H9 (cell line): ENCODE measurements at regions not wholly inside any gene's neighbourhood (a gene's known extent, or its start where the extent isn't known, plus 50 kb on each side); places are given as distances from the start of the nearest gene placed in this dataset.

Experiments used
- DNase-seq: peaks from one replicate; pipeline ENCODE4 v3.0.0-alpha.2; 2017
- H2AFZ ChIP-seq: one replicate; pipeline ENCODE4 v1.6.1; 2013; ENCODE audit warnings: mild to moderate bottlenecking, low read length, control low read depth, moderate library complexity
- H2AK5ac ChIP-seq: 2 replicates; pipeline ENCODE4 v1.6.1; 2013; ENCODE audit warnings: low read length, control low read depth, mixed read lengths; ENCODE audit not compliant: insufficient read length
- H2BK120ac ChIP-seq: one replicate; pipeline ENCODE4 v1.6.1; 2013; ENCODE audit warnings: low read depth, mild to moderate bottlenecking, low read length, control low read depth, inconsistent platforms; ENCODE audit not compliant: poor library complexity, severe bottlenecking
- H2BK12ac ChIP-seq: 2 replicates; pipeline ENCODE4 v1.6.1; 2013; ENCODE audit warnings: low read length, control low read depth, mixed read lengths, low read depth; ENCODE audit not compliant: insufficient read length
- H2BK15ac ChIP-seq: 2 replicates; pipeline ENCODE4 v1.6.1; 2013; ENCODE audit warnings: low read depth, low read length, control low read depth
- H2BK20ac ChIP-seq: one replicate; pipeline ENCODE4 v1.6.1; 2013; ENCODE audit warnings: low read depth, mild to moderate bottlenecking, low read length, control low read depth, inconsistent platforms; ENCODE audit not compliant: poor library complexity, severe bottlenecking
- H2BK5ac ChIP-seq: 2 replicates; pipeline ENCODE4 v1.6.1; 2013; ENCODE audit warnings: low read length, control low read depth, mixed read lengths; ENCODE audit not compliant: insufficient read length
- H3K14ac ChIP-seq: 2 replicates; pipeline ENCODE4 v1.6.1; 2013; ENCODE audit warnings: low read length, control low read depth; ENCODE audit not compliant: insufficient read depth
- H3K18ac ChIP-seq: 2 replicates; pipeline ENCODE4 v1.6.1; 2013; ENCODE audit warnings: low read depth, mild to moderate bottlenecking, mixed read lengths, low read length, control low read depth; ENCODE audit not compliant: insufficient read length
- H3K23ac ChIP-seq: 2 replicates; pipeline ENCODE4 v1.6.1; 2013; ENCODE audit warnings: low read length, control low read depth, mixed read lengths, low read depth; ENCODE audit not compliant: insufficient read length
- H3K23me2 ChIP-seq: 2 replicates; pipeline ENCODE4 v1.6.1; 2013; ENCODE audit warnings: low read depth, mild to moderate bottlenecking, mixed read lengths, low read length, control low read depth; ENCODE audit not compliant: insufficient read length, poor library complexity, severe bottlenecking
- H3K27ac ChIP-seq: 2 replicates; pipeline ENCODE4 v1.5.1; 2013; ENCODE audit warnings: low read length, control low read depth, mixed read lengths, low read depth; ENCODE audit not compliant: insufficient read length
- H3K27me3 ChIP-seq: 2 replicates; pipeline ENCODE4 v1.6.1; 2013; ENCODE audit warnings: low read length, control low read depth, inconsistent platforms; ENCODE audit not compliant: insufficient read depth
- H3K4ac ChIP-seq: 2 replicates; pipeline ENCODE4 v1.6.1; 2013; ENCODE audit warnings: low read depth, mild to moderate bottlenecking, control low read depth, inconsistent platforms, low read length, moderate library complexity
- H3K4me1 ChIP-seq: 2 replicates; pipeline ENCODE4 v1.6.1; 2013; ENCODE audit warnings: low read length, control low read depth, inconsistent platforms; ENCODE audit not compliant: insufficient read depth
- H3K4me2 ChIP-seq: 2 replicates; pipeline ENCODE4 v1.6.1; 2013; ENCODE audit warnings: low read length, control low read depth, mixed read lengths; ENCODE audit not compliant: insufficient read length, insufficient read depth
- H3K56ac ChIP-seq: 2 replicates; pipeline ENCODE4 v1.6.1; 2013; ENCODE audit warnings: low read depth, mild to moderate bottlenecking, mixed read lengths, low read length, control low read depth; ENCODE audit not compliant: insufficient read length
- H3K79me1 ChIP-seq: 2 replicates; pipeline ENCODE4 v1.6.1; 2013; ENCODE audit warnings: low read depth, mild to moderate bottlenecking, moderate library complexity, low read length, control low read depth, inconsistent platforms; ENCODE audit not compliant: insufficient read depth, poor library complexity, severe bottlenecking
- H3K79me2 ChIP-seq: 2 replicates; pipeline ENCODE4 v1.6.1; 2013; ENCODE audit warnings: low read length, control low read depth, inconsistent platforms; ENCODE audit not compliant: insufficient read depth
- H3K9ac ChIP-seq: 2 replicates; pipeline ENCODE4 v1.6.1; 2013; ENCODE audit warnings: low read length, control low read depth, mixed read lengths; ENCODE audit not compliant: insufficient read length; ENCODE audit errors: extremely low read depth
- H3K9me3 ChIP-seq: one replicate; pipeline ENCODE4 v1.6.1; 2013; ENCODE audit warnings: low read depth, low read length, inconsistent platforms; ENCODE audit not compliant: control insufficient read depth
- H3T11ph ChIP-seq: one replicate; pipeline ENCODE4 v1.6.1; 2013; ENCODE audit warnings: mild to moderate bottlenecking, low read length, control low read depth, inconsistent platforms
- H4K20me1 ChIP-seq: one replicate; pipeline ENCODE4 v1.6.1; 2013; ENCODE audit not compliant: control insufficient read depth, insufficient read length, insufficient read depth
- H4K5ac ChIP-seq: 2 replicates; pipeline ENCODE4 v1.6.1; 2013; ENCODE audit warnings: low read depth, mild to moderate bottlenecking, mixed read lengths, low read length, control low read depth; ENCODE audit not compliant: insufficient read length
- H4K8ac ChIP-seq: replicated peaks from 2 replicates; pipeline ENCODE4 v1.6.1; 2013; ENCODE audit warnings: low read length, control low read depth, mixed read lengths, low read depth; ENCODE audit not compliant: insufficient read length
- H4K91ac ChIP-seq: 2 replicates; pipeline ENCODE4 v1.6.1; 2013; ENCODE audit warnings: low read depth, mild to moderate bottlenecking, moderate library complexity, mixed read lengths, low read length, control low read depth; ENCODE audit not compliant: insufficient read length
- H3K27ac Mint-ChIP-seq, 3 experiments: 2 replicates in 2 of 3; 3 replicates in 1 of 3; pipeline ENCODE4 v1.8.0; 2020 to 2021; ENCODE audit warnings: mixed read lengths in 3 of 3, mild to moderate bottlenecking in 1 of 3, moderate library complexity in 1 of 3
- H3K27me3 Mint-ChIP-seq: 2 replicates; pipeline ENCODE4 v1.8.0; 2021; ENCODE audit warnings: low read depth, mild to moderate bottlenecking, moderate library complexity, mixed read lengths
- H3K36me3 Mint-ChIP-seq, 3 experiments: 2 replicates in 2 of 3; 3 replicates in 1 of 3; pipeline ENCODE4 v1.8.0; 2020 to 2021; ENCODE audit warnings: low read depth in 3 of 3, mixed read lengths in 3 of 3; ENCODE audit not compliant: insufficient read depth in 1 of 3
- H3K4me1 Mint-ChIP-seq, 2 experiments: 2 replicates each; pipeline ENCODE4 v1.8.0; 2020; ENCODE audit warnings: mixed read lengths in 2 of 2
- H3K4me3 Mint-ChIP-seq, 2 experiments: 2 replicates in 1 of 2; 3 replicates in 1 of 2; pipeline ENCODE4 v1.8.0; 2020 to 2021; ENCODE audit warnings: mild to moderate bottlenecking in 2 of 2, mixed read lengths in 2 of 2, moderate library complexity in 1 of 2
- H3K9me3 Mint-ChIP-seq, 2 experiments: 2 replicates in 1 of 2; 3 replicates in 1 of 2; pipeline ENCODE4 v1.8.0; 2020; ENCODE audit warnings: mild to moderate bottlenecking in 2 of 2, mixed read lengths in 2 of 2, moderate library complexity in 1 of 2
- WGBS: extraction: QIAGEN DNeasy Blood & Tissue Kit; methylation state at CpG from one replicate; pipeline ENCODE4 v1.1.7; 2013; ENCODE audit warnings: missing lambda C conversion rate, low lambda C conversion rate, mixed read lengths; ENCODE audit not compliant: insufficient read length; ENCODE audit errors: extremely low coverage; 5-methylcytosine and 5-hydroxymethylcytosine counted together
- TF ChIP-seq, protein P1 (sequence below): fragments of 200-600 bp; sonication (generic); conservative IDR thresholded peaks from 3 replicates; pipeline ENCODE4 v1.8.0; 2021; ENCODE audit warnings: antibody characterized with exemption, mild to moderate bottlenecking

DNA sequence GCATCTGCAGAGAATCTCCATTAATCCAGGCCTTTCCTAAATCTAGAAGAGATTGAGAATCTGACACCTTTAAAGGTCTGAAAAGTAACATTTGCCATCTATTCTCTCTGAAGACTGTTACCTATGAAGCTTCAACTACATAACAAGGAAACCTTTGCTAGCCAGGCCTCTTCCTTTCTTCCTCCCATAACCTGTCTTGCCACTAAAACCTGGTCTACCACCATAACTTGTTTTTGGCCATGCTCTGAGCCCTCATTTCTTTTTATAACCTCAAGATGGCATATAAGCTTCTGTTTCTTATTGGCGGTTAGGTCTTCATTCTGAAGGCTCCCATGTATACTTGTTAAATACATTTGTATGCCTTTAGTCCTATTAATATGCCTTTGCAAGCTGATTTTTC, 348.4 kb upstream of the MEOX2 start:
- no peaks in the 10 kb centered on the region for H3K79me1 ChIP-seq
- H3K4me2 ChIP-seq = no peak overlapping the region
- Mint-ChIP-seq H3K4me1 (peaks cover 0 to 12% of the 10 kb centered on the region in 2 experiments; a peak in 2 of 4 replicates), H3K27me3 (no peaks in the 10 kb centered on the region), H3K36me3 (no peaks in the 10 kb centered on the region), H3K9me3 (no peaks in the 10 kb centered on the region), H3K4me3 (no peak overlapping the region), H3K27ac (no peak overlapping the region)
- H3K4me1 ChIP-seq = no peaks in the 10 kb centered on the region
- no peaks in the 10 kb centered on the region for H4K20me1 ChIP-seq
- H4K8ac ChIP-seq = no peak overlapping the region
- H3K4ac ChIP-seq = no peak overlapping the region
- DNase-seq = no peak
- H2BK15ac ChIP-seq = no peak overlapping the region
- WGBS = no CpG with 5 or more reads among the region's 1 CpG
- no peak overlapping the region for H2BK5ac ChIP-seq
- H2AFZ ChIP-seq = no peak overlapping the region
- H2BK12ac ChIP-seq = no peak overlapping the region
- no peak overlapping the region for H3T11ph ChIP-seq
- H2BK20ac ChIP-seq = no peak overlapping the region
- H2AK5ac ChIP-seq = no peak overlapping the region
- no peak overlapping the region for H3K56ac ChIP-seq
- TF ChIP-seq, protein P1, sequence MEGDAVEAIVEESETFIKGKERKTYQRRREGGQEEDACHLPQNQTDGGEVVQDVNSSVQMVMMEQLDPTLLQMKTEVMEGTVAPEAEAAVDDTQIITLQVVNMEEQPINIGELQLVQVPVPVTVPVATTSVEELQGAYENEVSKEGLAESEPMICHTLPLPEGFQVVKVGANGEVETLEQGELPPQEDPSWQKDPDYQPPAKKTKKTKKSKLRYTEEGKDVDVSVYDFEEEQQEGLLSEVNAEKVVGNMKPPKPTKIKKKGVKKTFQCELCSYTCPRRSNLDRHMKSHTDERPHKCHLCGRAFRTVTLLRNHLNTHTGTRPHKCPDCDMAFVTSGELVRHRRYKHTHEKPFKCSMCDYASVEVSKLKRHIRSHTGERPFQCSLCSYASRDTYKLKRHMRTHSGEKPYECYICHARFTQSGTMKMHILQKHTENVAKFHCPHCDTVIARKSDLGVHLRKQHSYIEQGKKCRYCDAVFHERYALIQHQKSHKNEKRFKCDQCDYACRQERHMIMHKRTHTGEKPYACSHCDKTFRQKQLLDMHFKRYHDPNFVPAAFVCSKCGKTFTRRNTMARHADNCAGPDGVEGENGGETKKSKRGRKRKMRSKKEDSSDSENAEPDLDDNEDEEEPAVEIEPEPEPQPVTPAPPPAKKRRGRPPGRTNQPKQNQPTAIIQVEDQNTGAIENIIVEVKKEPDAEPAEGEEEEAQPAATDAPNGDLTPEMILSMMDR = no peak
- H3K14ac ChIP-seq = no peak overlapping the region
- no peak overlapping the region for H3K9ac ChIP-seq
- H3K23me2 ChIP-seq = no peaks in the 10 kb centered on the region
- no peaks in the 10 kb centered on the region for H3K79me2 ChIP-seq
- H4K91ac ChIP-seq = no peak overlapping the region
- H4K5ac ChIP-seq = no peak overlapping the region
- no peaks in the 10 kb centered on the region for H3K9me3 ChIP-seq
- H2BK120ac ChIP-seq = no peak overlapping the region
- no peaks in the 10 kb centered on the region for H3K27me3 ChIP-seq
- no peak overlapping the region for H3K18ac ChIP-seq
- H3K23ac ChIP-seq = no peak overlapping the region
- no peak overlapping the region for H3K27ac ChIP-seq
